Mesendoderm (in vitro differentiated cells): ENCODE measurements at regions not wholly inside any gene's neighbourhood (a gene's known extent, or its start where the extent isn't known, plus 50 kb on each side); places are given as distances from the start of the nearest gene placed in this dataset.

Source experiments
- DNase-seq: peaks from one replicate; pipeline ENCODE4 v3.0.0; 2013
- H2AK5ac ChIP-seq: 2 replicates; pipeline ENCODE4 v1.6.1; 2013; ENCODE audit warnings: low read length, inconsistent platforms
- H2BK120ac ChIP-seq: 2 replicates; pipeline ENCODE4 v1.6.1; 2013; ENCODE audit warnings: low read depth, mild to moderate bottlenecking, low read length, moderate library complexity, mixed read lengths
- H2BK15ac ChIP-seq: replicated peaks from 2 replicates; pipeline ENCODE4 v1.6.1; 2013; ENCODE audit warnings: low read depth, mild to moderate bottlenecking, moderate library complexity
- H2BK5ac ChIP-seq: 2 replicates; pipeline ENCODE4 v1.6.1; 2013; ENCODE audit warnings: low read length, inconsistent platforms
- H3K18ac ChIP-seq: 2 replicates; pipeline ENCODE4 v1.6.1; 2013; ENCODE audit warnings: mild to moderate bottlenecking, low read length, mixed read lengths
- H3K23ac ChIP-seq: one replicate; pipeline ENCODE4 v1.6.1; 2013; ENCODE audit warnings: low read length
- H3K27ac ChIP-seq: 2 replicates; pipeline ENCODE4 v1.5.1; 2013; ENCODE audit warnings: low read depth, mild to moderate bottlenecking, inconsistent platforms, low read length, moderate library complexity
- H3K27me3 ChIP-seq: 2 replicates; pipeline ENCODE4 v1.6.1; 2013; ENCODE audit warnings: low read length, control low read depth, mild to moderate bottlenecking, inconsistent platforms; ENCODE audit not compliant: insufficient read depth, poor library complexity
- H3K36me3 ChIP-seq: 2 replicates; pipeline ENCODE4 v1.6.1; 2013; ENCODE audit warnings: low read length, inconsistent platforms; ENCODE audit not compliant: control insufficient read depth, insufficient read depth
- H3K4ac ChIP-seq: one replicate; pipeline ENCODE4 v1.6.1; 2013; ENCODE audit warnings: low read depth, mild to moderate bottlenecking, low read length, moderate library complexity
- H3K4me1 ChIP-seq: 2 replicates; pipeline ENCODE4 v1.6.1; 2013; ENCODE audit warnings: low read depth, low read length, inconsistent platforms; ENCODE audit not compliant: control insufficient read depth
- H3K4me2 ChIP-seq: 2 replicates; pipeline ENCODE4 v1.6.1; 2013; ENCODE audit warnings: low read length
- H3K4me3 ChIP-seq: 2 replicates; pipeline ENCODE4 v1.5.1; 2013; ENCODE audit warnings: mild to moderate bottlenecking, low read length
- H3K56ac ChIP-seq: one replicate; pipeline ENCODE4 v1.6.1; 2013; ENCODE audit warnings: low read length
- H3K79me1 ChIP-seq: 2 replicates; pipeline ENCODE4 v1.6.1; 2013; ENCODE audit warnings: low read length, inconsistent platforms
- H3K79me2 ChIP-seq: 2 replicates; pipeline ENCODE4 v1.6.1; 2013; ENCODE audit warnings: mild to moderate bottlenecking, low read length; ENCODE audit not compliant: control insufficient read depth, insufficient read depth
- H3K9ac ChIP-seq: 2 replicates; pipeline ENCODE4 v1.6.1; 2013; ENCODE audit warnings: low read length, inconsistent platforms
- H4K5ac ChIP-seq: one replicate; pipeline ENCODE4 v1.6.1; 2013; ENCODE audit warnings: low read length
- H4K8ac ChIP-seq: one replicate; pipeline ENCODE4 v1.6.1; 2013; ENCODE audit warnings: low read depth, mild to moderate bottlenecking, control low read depth, low read length, moderate library complexity
- WGBS: extraction: QIAGEN DNeasy Blood & Tissue Kit; methylation state at CpG from one replicate; pipeline ENCODE4 v1.1.7; 2013; ENCODE audit warnings: low lambda C conversion rate, missing lambda C conversion rate; ENCODE audit not compliant: insufficient coverage; ENCODE audit errors: extremely low coverage; 5-methylcytosine and 5-hydroxymethylcytosine counted together

- Histone ChIP-seq H3K4ac (no peak overlapping the region), H3K4me3 (no peak overlapping the region), H4K5ac (no peak overlapping the region), H3K4me1 (no peaks in the 10 kb centered on the region), H3K56ac (no peak overlapping the region), H2AK5ac (no peak overlapping the region), H3K79me2 (no peaks in the 10 kb centered on the region), H3K27ac (no peak overlapping the region), H2BK5ac (no peak overlapping the region), H2BK15ac (no peak overlapping the region), H3K27me3 (no peaks in the 10 kb centered on the region), H3K79me1 (no peaks in the 10 kb centered on the region), H3K36me3 (no peaks in the 10 kb centered on the region), H3K9ac (no peak overlapping the region), H3K4me2 (no peak overlapping the region), H3K23ac (no peak overlapping the region), H3K18ac (no peak overlapping the region), H4K8ac (no peak overlapping the region), H2BK120ac (no peak overlapping the region)
- DNase-seq, result peak; percentile 32
- WGBS, result no CpG with 5 or more reads among the region's 5 CpGs
Observed at GRCh38 chr4:36394352-36394903, 113.0 kb downstream of the DTHD1 start.

GRCh38 chr4:36399762-36400353 lies 118.4 kb downstream of the DTHD1 start:
- Histone ChIP-seq H3K4ac (no peak overlapping the region), H2BK120ac (no peak overlapping the region), H3K27me3 (no peaks in the 10 kb centered on the region), H2AK5ac (no peak overlapping the region), H3K4me2 (no peak overlapping the region), H3K18ac (no peak overlapping the region), H2BK15ac (no peak overlapping the region), H2BK5ac (no peak overlapping the region), H3K36me3 (no peaks in the 10 kb centered on the region), H3K56ac (no peak overlapping the region), H3K79me2 (no peaks in the 10 kb centered on the region), H4K8ac (no peak overlapping the region), H3K4me1 (no peaks in the 10 kb centered on the region), H3K23ac (no peak overlapping the region), H3K79me1 (no peaks in the 10 kb centered on the region), H4K5ac (no peak overlapping the region), H3K27ac (no peak overlapping the region), H3K4me3 (no peak overlapping the region), H3K9ac (no peak overlapping the region)
- no peak for DNase-seq
- no CpG with 5 or more reads among the region's 2 CpGs for WGBS

GRCh38 chr4:36402008-36402758 lies 120.8 kb downstream of the DTHD1 start:
- Histone ChIP-seq H3K18ac (no peak overlapping the region), H2BK15ac (no peak overlapping the region), H3K4ac (no peak overlapping the region), H2BK120ac (no peak overlapping the region), H3K27ac (no peak overlapping the region), H3K23ac (no peak overlapping the region), H3K27me3 (no peaks in the 10 kb centered on the region), H4K5ac (no peak overlapping the region), H4K8ac (no peak overlapping the region), H3K4me2 (no peak overlapping the region), H3K4me3 (no peak overlapping the region), H2BK5ac (no peak overlapping the region), H3K4me1 (no peaks in the 10 kb centered on the region), H3K79me1 (no peaks in the 10 kb centered on the region), H3K36me3 (no peaks in the 10 kb centered on the region), H3K56ac (no peak overlapping the region), H3K9ac (no peak overlapping the region), H3K79me2 (no peaks in the 10 kb centered on the region), H2AK5ac (no peak overlapping the region)
- no peak for DNase-seq
- no CpG with 5 or more reads among the region's 9 CpGs for WGBS

- H3K4me2 ChIP-seq, result no peak overlapping the region
- H3K4me1 ChIP-seq, result no peaks in the 10 kb centered on the region
- no peak overlapping the region for H3K27ac ChIP-seq
- H3K79me2 ChIP-seq, result no peaks in the 10 kb centered on the region
- no peak overlapping the region for H3K18ac ChIP-seq
- no peak overlapping the region for H3K23ac ChIP-seq
- no CpG with 5 or more reads among the region's 6 CpGs for WGBS
- no peak overlapping the region for H2BK5ac ChIP-seq
- H3K9ac ChIP-seq, result no peak overlapping the region
- H3K4ac ChIP-seq, result no peak overlapping the region
- H3K27me3 ChIP-seq, result no peaks in the 10 kb centered on the region
- no peak overlapping the region for H4K8ac ChIP-seq
- H3K79me1 ChIP-seq, result no peaks in the 10 kb centered on the region
- H2BK120ac ChIP-seq, result no peak overlapping the region
- H2AK5ac ChIP-seq, result no peak overlapping the region
- H3K56ac ChIP-seq, result no peak overlapping the region
- no peak overlapping the region for H2BK15ac ChIP-seq
- no peak overlapping the region for H3K4me3 ChIP-seq
- H4K5ac ChIP-seq, result no peak overlapping the region
- DNase-seq, result no peak
- no peaks in the 10 kb centered on the region for H3K36me3 ChIP-seq
Observed at GRCh38 chr4:36411338-36411737, 129.9 kb downstream of the DTHD1 start.

- WGBS, result no CpG with 5 or more reads among the region's 3 CpGs
- DNase-seq, result no peak
Observed at GRCh38 chr4:36414248-36414647, 132.8 kb downstream of the DTHD1 start.

More at GRCh38 chr4:36414248-36414647, 132.8 kb downstream of the DTHD1 start:
- Histone ChIP-seq H3K56ac (no peak overlapping the region), H3K27ac (no peak overlapping the region), H3K4me2 (no peak overlapping the region), H3K79me1 (no peaks in the 10 kb centered on the region), H3K9ac (no peak overlapping the region), H3K79me2 (no peaks in the 10 kb centered on the region), H3K23ac (no peak overlapping the region), H2BK5ac (no peak overlapping the region), H3K4me1 (no peaks in the 10 kb centered on the region), H2BK15ac (no peak overlapping the region), H3K36me3 (no peaks in the 10 kb centered on the region), H3K4ac (no peak overlapping the region), H3K4me3 (no peak overlapping the region), H2AK5ac (no peak overlapping the region), H4K5ac (no peak overlapping the region), H3K18ac (no peak overlapping the region), H2BK120ac (no peak overlapping the region), H3K27me3 (no peaks in the 10 kb centered on the region), H4K8ac (no peak overlapping the region)
